WTC11 (cell line): ENCODE measurements at regions not wholly inside any gene's neighbourhood (a gene's known extent, or its start where the extent isn't known, plus 50 kb on each side); places are given as distances from the start of the nearest gene placed in this dataset.

Experiments
- ATAC-seq: fragments of 200-7000 bp; cut with Tn5 transposase; 2 replicates; pipeline ENCODE4 v1.10.0; 2021; ENCODE audit warnings: mild to moderate bottlenecking, moderate library complexity
- CTCF ChIA-PET: fragments of 300-600 bp; sonication (Branson Sonifier 250); formaldehyde crosslinking; loops from one replicate; lab custom pipeline; 2021; ENCODE audit warnings: antibody characterized with exemption; lab: Charles Lee
- POLR2A ChIA-PET: fragments of 350-600 bp; sonication (Branson Sonifier 250); formaldehyde crosslinking; loops from one replicate; lab custom pipeline; 2021; ENCODE audit warnings: antibody characterized with exemption; lab: Charles Lee
- DNase-seq: peaks from one replicate; pipeline ENCODE4 v3.0.0; 2021; ENCODE audit warnings: low spot score
- H3K27ac Mint-ChIP-seq: 2 replicates; pipeline ENCODE4 v1.8.0; 2021; ENCODE audit warnings: mixed read lengths
- H3K27me3 Mint-ChIP-seq: 2 replicates; pipeline ENCODE4 v1.8.0; 2021; ENCODE audit warnings: low read depth, mild to moderate bottlenecking, moderate library complexity, mixed read lengths
- H3K36me3 Mint-ChIP-seq: 2 replicates; pipeline ENCODE4 v1.8.0; 2021; ENCODE audit warnings: mixed read lengths
- H3K4me1 Mint-ChIP-seq: 2 replicates; pipeline ENCODE4 v1.8.0; 2022; ENCODE audit warnings: mixed read lengths
- H3K4me3 Mint-ChIP-seq: 2 replicates; pipeline ENCODE4 v1.8.0; 2021; ENCODE audit warnings: mild to moderate bottlenecking, moderate library complexity, mixed read lengths
- H3K9me3 Mint-ChIP-seq: 2 replicates; pipeline ENCODE4 v1.8.0; 2021; ENCODE audit warnings: mixed read lengths
- CBFB ChIP-seq: sonication (generic); formaldehyde crosslinking; IDR thresholded peaks from 2 replicates; pipeline ENCODE4 v1.8.1; 2022; ENCODE audit warnings: mild to moderate bottlenecking, low read depth, missing genetic modification reagents
- CTCF ChIP-seq: fragments of 200-600 bp; IDR thresholded peaks from 2 replicates; pipeline ENCODE4 v1.8.0; 2022; ENCODE audit warnings: antibody characterized with exemption
- E2F4 ChIP-seq: sonication (generic); formaldehyde crosslinking; IDR thresholded peaks from 2 replicates; pipeline ENCODE4 v1.8.1; 2022; ENCODE audit warnings: low read depth, mild to moderate bottlenecking, moderate library complexity, missing genetic modification reagents, borderline replicate concordance
- GRHL2 ChIP-seq: fragments of 250-450 bp; sonication (Bioruptor Pico); IDR thresholded peaks from 2 replicates; pipeline ENCODE4 v1.8.0; 2022; ENCODE audit warnings: mild to moderate bottlenecking, moderate library complexity; ENCODE audit not compliant: insufficient replicate concordance, severe bottlenecking
- MAX ChIP-seq: sonication (generic); formaldehyde crosslinking; IDR thresholded peaks from 2 replicates; pipeline ENCODE4 v1.8.0; 2022; ENCODE audit warnings: mild to moderate bottlenecking, missing genetic modification reagents
- MXD4 ChIP-seq: fragments of 250-450 bp; sonication (Bioruptor Pico); IDR thresholded peaks from 2 replicates; pipeline ENCODE4 v1.8.0; 2021; ENCODE audit warnings: mild to moderate bottlenecking, moderate library complexity, borderline replicate concordance
- NFE2L1 ChIP-seq: sonication (generic); formaldehyde crosslinking; IDR thresholded peaks from 2 replicates; pipeline ENCODE4 v1.8.1; 2023; ENCODE audit warnings: missing genetic modification reagents
- NR1H2 ChIP-seq: sonication (generic); formaldehyde crosslinking; IDR thresholded peaks from 2 replicates; pipeline ENCODE4 v1.9.0; 2021; ENCODE audit warnings: mild to moderate bottlenecking, moderate library complexity, missing genetic modification reagents
- OVOL2 ChIP-seq: fragments of 250-450 bp; sonication (Bioruptor Pico); IDR thresholded peaks from 2 replicates; pipeline ENCODE4 v1.9.0; 2021; ENCODE audit warnings: mild to moderate bottlenecking, borderline replicate concordance
- SP1 ChIP-seq: sonication (generic); formaldehyde crosslinking; conservative IDR thresholded peaks from 2 replicates; pipeline ENCODE4 v1.8.1; 2022; ENCODE audit warnings: missing genetic modification reagents
- TEAD4 ChIP-seq: sonication (generic); formaldehyde crosslinking; IDR thresholded peaks from 2 replicates; pipeline ENCODE4 v1.8.0; 2022; ENCODE audit warnings: mild to moderate bottlenecking, missing genetic modification reagents
- ZBTB43 ChIP-seq: sonication (generic); formaldehyde crosslinking; IDR thresholded peaks from 2 replicates; pipeline ENCODE4 v1.8.1; 2023; ENCODE audit warnings: mild to moderate bottlenecking, missing genetic modification reagents
- ZNF532 ChIP-seq: fragments of 250-450 bp; sonication (Bioruptor Pico); IDR thresholded peaks from 2 replicates; pipeline ENCODE4 v1.9.0; 2021; ENCODE audit warnings: mild to moderate bottlenecking, borderline replicate concordance
- TF ChIP-seq, protein P1 (sequence below): sonication (generic); formaldehyde crosslinking; IDR thresholded peaks from 2 replicates; pipeline ENCODE4 v1.8.1; 2022; ENCODE audit warnings: mild to moderate bottlenecking, moderate library complexity, missing genetic modification reagents

DNA sequence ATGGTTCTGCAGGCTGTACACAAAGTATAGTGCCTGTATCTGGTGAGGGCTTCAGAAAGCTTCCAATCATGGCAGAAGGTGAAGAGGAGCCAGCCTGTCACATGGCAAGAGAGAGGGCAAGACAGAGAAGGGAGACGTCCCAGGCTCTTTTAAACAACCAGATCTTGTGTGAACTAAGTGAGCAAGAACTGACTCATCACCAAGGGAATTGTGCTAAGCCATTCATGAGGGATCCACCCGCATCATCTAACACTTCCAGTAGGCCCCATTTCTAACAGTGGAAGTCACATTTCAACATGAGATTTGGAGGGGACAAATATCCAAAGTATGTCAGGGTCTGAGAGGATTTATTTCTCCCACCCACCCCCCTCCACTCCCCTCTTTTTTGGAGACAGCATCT, 56.2 kb upstream of the ELAC2 start:
- H3K4me1 Mint-ChIP-seq = no peaks in the 10 kb centered on the region
- H3K27ac Mint-ChIP-seq = no peak overlapping the region
- H3K4me3 Mint-ChIP-seq = no peak overlapping the region
- no peak for TF ChIP-seq ZBTB43 (CRISPR knock-in tag)
- TF ChIP-seq CTCF = no peak
- TF ChIP-seq CBFB (CRISPR knock-in tag) = no peak
- TF ChIP-seq OVOL2 = no peak
- TF ChIP-seq GRHL2 = no peak
- TF ChIP-seq NFE2L1 = no peak
- no peak for TF ChIP-seq MAX (CRISPR knock-in tag)
- TF ChIP-seq MXD4 (CRISPR knock-in tag) = no peak
- no peak for TF ChIP-seq SP1
- no peak for TF ChIP-seq E2F4 (CRISPR knock-in tag)
- no peak for TF ChIP-seq ZNF532 (CRISPR knock-in tag)
- TF ChIP-seq, protein P1, sequence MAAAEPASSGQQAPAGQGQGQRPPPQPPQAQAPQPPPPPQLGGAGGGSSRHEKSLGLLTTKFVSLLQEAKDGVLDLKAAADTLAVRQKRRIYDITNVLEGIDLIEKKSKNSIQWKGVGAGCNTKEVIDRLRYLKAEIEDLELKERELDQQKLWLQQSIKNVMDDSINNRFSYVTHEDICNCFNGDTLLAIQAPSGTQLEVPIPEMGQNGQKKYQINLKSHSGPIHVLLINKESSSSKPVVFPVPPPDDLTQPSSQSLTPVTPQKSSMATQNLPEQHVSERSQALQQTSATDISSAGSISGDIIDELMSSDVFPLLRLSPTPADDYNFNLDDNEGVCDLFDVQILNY = no peak
- no peak for TF ChIP-seq NR1H2 (CRISPR knock-in tag)
- ChIA-PET CTCF (no interaction called here), POLR2A (no interaction called here)
- H3K36me3 Mint-ChIP-seq = no peaks in the 10 kb centered on the region
- ATAC-seq (no peak), DNase-seq (no peak)
- peaks cover 3% of the 10 kb centered on the region; the same call in 1 of the 2 replicates for H3K27me3 Mint-ChIP-seq
- H3K9me3 Mint-ChIP-seq = no peaks in the 10 kb centered on the region; the same call in 1 of the 2 replicates

GRCh38 chr17:13073018-13073417, 55.2 kb upstream of the ELAC2 start:
- ATAC-seq = no peak
- no peak overlapping the region for H3K27ac Mint-ChIP-seq
- H3K9me3 Mint-ChIP-seq = peaks cover 10% of the 10 kb centered on the region
- H3K4me1 Mint-ChIP-seq = no peaks in the 10 kb centered on the region
- TF ChIP-seq GRHL2 = no peak
- no peak for TF ChIP-seq TEAD4 (CRISPR knock-in tag)
- peaks cover 7% of the 10 kb centered on the region for H3K36me3 Mint-ChIP-seq
- POLR2A ChIA-PET = no interaction called here
- CTCF ChIA-PET = no interaction called here
- peaks cover 3% of the 10 kb centered on the region; the same call in 1 of the 2 replicates for H3K27me3 Mint-ChIP-seq
- DNase-seq = no peak
- no peak overlapping the region for H3K4me3 Mint-ChIP-seq
